NCI-H524 (cell line): ENCODE measurements at regions not wholly inside any gene's neighbourhood (a gene's known extent, or its start where the extent isn't known, plus 50 kb on each side); places are given as distances from the start of the nearest gene placed in this dataset.

Experiments used
- DNase-seq, 2 experiments: peaks; one replicate each; lab custom pipeline; 2025; lab: John Stamatoyannopoulos, UW

DNA sequence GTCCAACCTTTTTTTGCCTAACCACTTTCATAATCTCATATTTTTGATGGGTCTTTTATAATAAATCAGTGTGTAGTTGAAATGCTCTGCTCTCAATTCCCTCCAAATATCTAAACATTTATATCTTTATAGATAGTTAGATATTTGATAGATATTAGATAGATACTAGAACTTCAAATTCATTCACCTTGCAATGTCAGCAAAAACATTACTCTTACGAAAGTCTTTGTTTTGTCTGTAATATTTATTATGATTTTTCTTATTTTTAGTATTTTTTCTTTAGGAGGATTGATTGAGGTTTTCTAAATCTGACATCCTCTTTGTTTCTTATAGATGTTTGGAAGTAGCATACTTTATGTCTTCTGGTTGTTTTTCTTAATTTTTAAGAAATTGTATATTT is 2563.6 kb downstream of the PCDH7 start:
- no peak for DNase-seq

DNA sequence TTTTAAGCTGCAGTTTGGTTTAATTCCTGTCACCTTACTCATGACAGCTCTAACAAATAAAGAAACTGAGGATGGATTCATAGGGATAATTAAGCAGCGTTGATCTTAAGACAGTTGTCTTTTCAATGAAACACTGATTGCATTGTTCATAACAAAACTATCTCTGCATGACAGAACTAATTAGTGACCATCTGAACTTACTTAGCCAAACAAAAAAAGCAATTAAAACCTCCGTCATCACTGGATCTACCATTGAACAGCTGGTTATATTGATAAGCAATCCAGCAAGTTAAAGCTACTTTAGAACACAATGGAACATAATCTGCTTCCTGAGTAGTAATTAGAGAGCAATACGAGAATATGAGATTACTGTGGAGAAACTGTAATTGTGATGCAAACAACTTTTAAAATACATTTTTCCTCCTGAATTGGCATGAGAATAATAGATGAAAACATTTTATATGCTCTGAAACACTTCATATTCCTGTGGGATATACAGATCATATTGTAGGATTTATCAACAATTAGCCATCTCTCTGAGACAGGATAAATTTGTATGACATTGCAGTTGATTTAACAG is 2576.8 kb downstream of the PCDH7 start:
- DNase-seq, result peak; percentile 9 to 75

DNA sequence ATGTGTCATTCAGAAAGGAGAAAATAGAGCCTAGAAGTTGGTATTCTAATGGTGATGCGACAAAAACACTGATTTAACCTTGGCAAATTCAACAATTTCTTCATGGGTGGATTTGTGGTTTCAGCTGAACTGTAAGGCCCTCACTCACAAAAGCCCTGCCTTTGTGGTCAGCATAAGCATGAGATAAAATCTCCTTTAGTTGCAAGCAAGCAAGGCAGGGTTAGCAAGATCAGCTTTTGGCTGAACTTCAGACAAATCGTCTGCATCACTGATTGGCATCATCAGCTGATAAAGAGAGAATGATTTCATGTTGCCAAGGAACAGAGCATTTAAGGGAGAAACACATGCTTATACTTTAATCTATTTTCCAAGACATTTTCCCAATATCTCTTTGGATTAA is 2582.2 kb downstream of the PCDH7 start:
- no peak for DNase-seq

DNA sequence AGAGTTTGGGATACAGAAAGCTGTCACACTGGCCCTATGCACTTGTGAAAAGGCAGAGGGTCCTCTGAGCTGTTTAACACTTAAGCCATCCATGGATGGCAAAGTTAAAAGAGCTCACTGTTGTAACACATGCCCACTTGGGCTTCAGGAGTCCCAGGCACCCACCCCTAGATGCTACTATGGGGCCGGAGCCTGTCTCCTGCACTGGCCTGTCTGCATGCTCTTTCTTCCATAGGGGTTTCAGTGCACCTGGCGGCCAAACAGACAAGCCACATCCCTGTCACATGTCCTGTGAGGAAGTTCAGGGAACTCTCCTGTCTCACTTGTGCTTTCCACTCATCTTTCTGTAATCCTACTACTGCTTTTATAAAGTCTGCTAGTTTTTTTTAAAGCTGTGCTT is 2586.0 kb downstream of the PCDH7 start:
- DNase-seq, result no peak

DNA sequence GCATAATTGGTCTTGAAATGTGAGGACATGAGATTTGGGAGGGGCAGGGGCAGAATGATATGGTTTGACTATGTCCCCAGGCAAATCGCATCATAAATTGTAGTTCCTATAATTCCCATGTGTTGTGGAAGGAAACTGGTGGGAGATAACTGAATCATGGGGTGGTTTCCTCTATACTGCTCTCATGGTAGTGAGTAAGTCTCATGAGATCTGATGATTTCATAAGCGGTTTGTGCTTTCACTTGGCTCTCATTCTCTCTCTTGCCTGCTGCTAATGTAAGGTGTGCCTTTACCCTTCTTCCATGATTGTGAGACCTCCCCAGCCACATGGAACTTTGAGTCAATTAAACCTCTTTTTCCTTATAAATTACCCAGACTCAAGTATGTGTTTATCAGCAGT is 2595.9 kb downstream of the PCDH7 start:
- DNase-seq, result no peak

DNA sequence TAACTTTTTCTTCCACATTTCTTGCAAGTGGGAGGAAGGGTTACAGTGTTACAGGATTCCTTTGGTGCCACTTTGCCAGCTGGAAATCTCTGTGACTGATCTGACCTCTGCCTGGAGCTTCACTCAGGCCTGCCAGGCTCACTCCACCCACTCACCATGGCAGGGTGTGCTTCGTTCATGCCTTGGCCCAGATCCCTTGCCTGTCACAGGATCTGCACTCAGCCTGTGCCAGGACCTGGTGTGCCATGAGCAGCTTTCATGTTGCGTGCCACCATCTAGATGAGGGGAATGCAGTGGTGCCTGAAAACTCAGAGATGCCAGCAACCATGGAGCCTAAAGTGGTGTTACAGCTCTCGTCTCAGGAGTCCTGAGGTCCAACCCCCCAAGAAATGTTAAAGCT is 2596.4 kb downstream of the PCDH7 start:
- no peak for DNase-seq

DNA sequence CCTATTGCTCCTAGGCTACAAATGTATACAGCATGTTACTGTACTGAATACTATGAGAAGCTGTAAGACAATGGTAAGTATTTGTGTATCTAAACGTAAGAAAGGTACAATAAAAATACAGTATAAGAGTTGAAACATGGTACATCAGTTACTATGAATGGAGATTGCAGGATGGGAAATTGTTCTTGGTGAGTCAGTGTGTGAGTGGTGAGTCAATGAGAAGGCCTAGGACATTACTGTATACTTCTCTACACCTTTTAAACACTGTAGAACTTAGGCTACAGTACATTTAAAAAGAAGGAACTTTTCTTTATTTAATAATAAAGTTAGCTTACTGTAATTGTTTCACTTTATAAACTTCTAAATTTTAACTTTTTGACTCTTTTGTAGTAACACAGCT is 2603.2 kb downstream of the PCDH7 start:
- no peak for DNase-seq

DNA sequence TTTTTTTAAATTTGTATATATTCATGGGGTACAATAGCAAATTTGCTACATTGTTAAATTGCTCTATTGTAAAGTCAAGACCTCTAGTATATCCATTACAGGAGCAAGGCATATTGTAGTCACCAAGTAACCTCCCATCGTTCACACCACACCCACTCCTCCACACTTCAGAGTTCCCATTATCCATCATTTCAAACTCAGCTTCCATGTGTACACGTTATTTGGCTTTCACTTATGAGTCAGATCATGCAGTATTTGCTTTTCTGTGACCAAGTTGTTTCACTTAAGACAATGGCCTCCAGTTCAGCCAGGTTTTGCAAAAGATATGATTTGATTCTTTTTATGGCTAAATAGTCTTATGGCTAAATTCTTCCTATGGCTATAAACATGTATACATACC is 2614.2 kb downstream of the PCDH7 start:
- DNase-seq, result no peak

DNA sequence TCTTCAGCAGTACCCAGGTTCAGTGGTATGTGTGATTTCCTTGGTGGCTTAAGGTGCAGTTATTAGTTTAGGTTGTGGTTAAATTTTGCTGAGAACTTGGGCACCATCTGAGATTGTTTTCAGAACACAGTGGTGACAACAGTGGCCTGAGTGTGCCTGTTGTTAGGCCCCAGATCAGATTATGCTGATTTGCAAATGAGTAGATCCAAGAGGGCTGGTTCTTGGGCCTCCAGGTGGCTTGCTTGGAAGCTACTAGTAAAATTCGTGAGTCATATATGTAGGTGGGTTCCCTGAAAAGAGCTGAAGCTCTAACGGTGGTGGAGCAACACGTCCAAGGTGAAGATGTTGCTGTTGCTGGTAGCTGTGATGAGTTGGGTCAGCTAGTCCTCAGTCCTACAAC is 2619.6 kb downstream of the PCDH7 start:
- no peak for DNase-seq

DNA sequence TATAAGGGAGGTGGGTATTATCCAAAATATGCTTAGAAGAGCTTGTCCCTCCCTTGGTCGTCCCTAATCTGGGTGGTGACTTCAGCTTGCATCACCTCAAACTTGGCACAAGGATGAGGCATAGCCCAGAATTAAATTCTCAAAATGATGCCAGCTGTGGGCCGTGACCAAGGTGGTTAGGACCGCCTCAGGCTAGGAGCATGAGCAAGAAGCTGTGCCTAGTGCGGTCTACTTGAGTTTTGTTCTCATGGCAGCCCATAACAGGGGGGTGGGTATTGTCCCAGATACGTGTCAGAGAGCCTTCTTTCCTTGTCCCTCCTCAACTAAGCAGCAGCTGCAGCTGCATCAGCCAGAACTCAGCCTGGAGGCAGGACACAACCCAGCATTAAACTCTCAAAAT is 2620.0 kb downstream of the PCDH7 start:
- DNase-seq, result no peak

DNA sequence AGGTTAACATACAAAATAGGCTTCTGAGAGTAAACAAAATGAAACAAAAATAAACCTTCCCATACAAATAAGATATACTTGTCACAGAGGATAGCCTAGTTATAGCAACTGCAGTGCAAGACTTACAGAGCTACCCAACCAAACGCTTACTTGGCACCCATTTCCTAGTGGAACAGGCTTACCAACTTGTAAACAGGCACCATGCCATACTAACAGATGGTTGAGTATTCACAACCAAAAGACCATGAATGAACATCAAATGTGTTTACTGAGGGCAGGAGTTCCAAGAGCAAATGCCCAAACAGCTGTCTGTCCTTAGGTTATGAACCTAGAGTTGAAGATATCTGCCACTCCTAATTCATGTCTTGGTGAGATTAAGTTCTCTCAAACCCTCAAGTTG is 2629.2 kb downstream of the PCDH7 start:
- peak; percentile 31 to 70 for DNase-seq

DNA sequence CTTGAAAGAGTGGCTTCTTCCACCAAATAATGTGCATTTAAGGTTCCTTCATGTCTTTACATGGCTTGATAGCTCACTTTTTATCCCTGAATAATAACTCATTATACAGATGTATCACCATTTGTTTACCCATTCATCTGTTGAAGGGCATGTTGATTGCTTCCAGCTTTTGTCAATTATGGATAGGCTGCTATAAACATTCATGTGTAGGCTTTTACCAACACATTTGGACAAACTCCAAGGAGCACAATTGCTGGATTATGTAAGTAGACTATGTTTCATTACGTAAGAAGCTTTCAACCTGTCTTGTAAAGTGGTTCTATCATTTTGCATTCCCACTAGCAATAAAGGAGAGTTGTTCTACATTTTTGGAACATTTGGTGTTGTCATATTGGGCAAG is 2637.0 kb downstream of the PCDH7 start:
- DNase-seq, result no peak

DNA sequence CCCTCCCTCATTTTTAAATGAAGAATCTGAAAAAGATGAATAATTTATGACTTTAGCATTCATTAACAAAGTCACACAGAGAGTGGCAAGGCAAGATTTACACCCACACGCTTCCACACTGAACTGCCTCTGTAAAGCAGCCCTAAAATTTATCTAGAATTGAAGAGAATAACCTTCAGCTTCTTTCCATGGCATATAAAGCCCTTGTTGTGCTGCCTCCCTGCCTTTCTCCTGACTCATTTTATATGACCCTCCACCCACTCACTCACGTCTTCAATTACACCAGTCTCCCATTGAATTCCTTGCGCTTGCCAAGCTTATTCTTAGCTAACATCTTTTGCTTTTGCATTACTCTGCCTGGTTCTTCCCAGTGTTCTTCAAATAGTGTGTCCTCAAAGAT is 2649.3 kb downstream of the PCDH7 start:
- no peak for DNase-seq

DNA sequence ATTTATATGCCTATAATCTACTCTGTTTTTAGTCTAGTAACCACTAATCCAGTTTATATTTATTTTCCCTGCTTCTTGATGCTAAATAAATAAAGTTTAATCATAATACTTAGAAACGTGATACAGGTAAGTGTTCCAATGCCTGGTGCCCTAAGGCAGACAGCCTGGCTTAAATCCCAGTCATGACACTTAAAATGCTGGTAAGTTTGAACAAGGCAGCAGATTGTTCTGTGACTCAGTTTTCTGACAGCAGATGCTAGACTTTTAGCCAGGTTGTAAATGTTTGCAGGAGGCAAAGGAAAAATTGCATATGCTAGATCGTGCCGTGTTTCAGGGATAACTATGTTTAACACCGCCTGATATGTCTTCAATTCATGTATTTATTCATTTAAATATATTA is 2661.6 kb downstream of the PCDH7 start:
- DNase-seq, result peak; percentile 72 to 88

DNA sequence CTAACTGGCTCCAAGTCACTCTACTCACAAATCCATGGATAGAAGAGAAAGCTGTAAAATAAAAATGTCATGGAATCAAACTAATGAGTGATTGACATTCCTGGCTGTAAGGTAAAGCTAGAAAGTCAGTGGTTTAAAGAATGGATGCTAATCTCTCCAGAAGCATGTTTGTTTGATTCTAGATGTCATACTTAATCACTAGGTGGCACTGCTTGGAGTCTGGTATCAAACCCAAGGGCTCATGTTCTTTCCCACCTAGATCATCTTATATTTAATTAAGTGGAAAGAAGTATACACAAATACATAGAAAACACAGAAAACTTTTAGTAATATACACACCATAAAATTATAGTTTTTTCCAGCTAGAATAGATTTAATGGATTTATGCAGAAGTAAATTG is 2666.6 kb downstream of the PCDH7 start:
- peak in 1 of 2 experiments; percentile 20 for DNase-seq

DNA sequence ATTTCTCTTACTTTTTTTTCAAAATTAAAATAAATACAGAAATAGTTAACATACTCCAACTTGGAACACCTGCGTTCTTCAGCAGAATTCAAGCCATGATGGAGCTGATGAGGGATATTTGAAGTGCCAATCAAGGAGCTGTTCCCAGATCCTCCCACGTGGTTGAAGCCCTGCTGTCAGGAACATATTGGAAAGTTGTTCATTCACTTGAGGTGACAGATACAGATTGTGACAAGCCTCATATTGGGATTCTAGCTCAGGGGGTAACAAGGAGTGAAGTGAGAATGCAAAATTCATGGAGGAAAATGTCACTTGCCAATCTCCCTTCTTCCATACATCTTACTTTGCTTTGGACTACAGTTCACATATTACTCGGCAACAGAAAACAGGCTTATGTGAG is 2670.8 kb downstream of the PCDH7 start:
- DNase-seq, result peak; percentile 31 to 65

DNA sequence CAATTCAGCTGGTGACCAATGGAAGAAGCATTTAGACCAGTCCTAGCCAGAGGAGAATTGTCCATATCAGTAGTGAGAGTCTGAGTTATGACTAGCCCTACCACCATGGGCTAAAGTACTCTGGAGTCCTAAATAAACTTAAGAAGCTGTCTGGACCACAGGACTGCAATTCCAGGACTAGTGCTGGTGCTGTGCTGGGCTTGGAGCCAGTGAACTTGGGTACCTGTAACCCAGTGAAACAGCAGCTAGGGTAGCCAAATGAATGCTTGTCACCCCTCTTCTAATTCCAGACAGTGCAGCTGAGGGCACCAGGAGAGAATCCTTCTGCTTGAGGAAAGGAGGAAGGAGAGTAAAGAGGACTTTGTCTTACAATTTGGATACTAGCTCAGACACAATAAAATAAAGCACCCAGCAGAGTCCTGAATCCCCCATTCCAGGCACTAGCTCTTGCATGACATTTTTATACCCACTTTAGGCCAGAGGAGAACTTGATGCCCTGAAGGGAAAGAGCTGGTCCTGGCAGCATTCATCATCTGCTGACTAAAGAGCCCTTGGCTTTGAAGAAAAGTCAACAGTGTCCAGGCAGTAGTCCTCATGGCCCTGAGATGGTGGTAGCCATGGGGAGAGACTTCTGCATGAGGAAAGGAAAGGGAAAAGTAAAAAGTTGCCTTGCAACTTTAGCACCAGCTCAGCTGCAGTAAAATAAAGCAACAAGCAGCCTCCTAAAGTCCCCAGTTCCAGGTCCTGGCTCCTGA is 2675.7 kb downstream of the PCDH7 start:
- DNase-seq, result no peak

DNA sequence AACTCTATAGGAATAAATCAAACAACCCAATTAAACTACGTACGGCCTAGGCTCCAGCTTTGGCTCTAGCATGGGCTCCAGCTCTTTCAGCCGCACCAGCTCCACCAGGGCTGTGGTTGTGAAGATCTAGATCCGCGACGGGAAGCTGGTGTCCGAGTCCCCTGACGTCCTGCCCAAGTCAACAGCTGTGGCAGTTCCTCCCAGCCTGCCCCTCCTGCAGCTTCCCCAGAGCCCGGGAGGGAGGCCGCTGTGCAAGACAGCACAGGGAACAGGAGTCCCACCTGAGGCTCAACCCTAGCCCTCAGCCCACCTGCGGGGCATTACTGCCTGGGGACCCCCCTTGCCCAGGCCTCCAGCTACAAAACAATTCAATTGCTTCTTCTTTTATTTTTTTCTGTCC is 2680.3 kb downstream of the PCDH7 start:
- DNase-seq, result no peak

DNA sequence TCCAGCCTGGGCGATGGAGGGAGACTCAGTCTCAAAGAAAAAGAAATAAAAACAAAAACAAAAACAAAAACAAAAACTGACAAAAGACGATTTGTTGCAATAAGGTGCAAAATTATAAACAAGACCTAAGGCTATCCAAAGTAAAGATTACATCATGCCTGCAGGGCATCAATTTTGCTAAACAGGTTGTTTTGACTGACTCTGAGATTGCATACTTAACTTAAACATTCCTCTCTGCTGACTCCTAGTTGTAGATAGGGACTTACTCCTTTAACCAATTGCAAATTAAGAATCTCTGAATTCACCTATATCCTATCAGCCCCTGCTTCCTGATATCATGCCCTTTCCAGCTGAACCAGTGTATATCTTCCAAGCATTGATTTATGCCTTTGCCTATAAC is 2687.3 kb downstream of the PCDH7 start:
- DNase-seq, result no peak

DNA sequence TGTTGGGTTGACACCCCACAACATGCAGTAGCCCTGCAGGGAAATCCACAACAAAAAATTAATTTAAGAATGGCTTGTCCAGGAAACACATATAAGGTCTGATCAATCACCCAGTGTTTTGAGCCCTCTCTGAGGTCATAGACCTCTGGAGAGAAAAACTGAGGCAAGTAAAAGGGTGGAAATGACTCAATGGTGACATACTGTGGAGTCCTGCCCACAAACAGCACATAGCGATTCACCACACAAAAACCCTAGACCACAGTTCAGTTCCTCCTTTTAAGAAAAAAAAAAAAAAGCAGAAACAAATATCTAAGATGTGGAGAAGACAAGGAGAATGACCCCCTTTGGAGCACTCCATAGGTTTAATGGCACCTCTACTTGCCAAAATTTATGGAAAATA is 2691.0 kb downstream of the PCDH7 start:
- no peak for DNase-seq

DNA sequence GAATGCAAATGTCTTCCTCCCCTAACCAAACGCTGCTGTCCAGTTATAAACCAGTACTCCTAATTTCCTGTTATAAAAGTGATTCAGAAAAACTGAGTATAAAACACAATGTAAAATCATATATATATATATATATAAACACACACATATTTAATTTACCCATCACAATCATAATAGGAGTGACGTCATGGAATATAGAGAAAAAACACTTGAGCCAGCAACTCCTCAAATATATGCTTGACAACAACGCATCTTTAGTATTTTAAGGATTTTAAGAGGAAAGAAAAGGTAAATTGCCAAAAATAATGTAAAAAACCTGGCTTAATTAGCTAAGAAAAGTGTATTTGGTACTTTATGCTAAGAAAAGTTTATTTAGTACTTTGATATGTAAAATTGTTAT is 2701.7 kb downstream of the PCDH7 start:
- no peak for DNase-seq

DNA sequence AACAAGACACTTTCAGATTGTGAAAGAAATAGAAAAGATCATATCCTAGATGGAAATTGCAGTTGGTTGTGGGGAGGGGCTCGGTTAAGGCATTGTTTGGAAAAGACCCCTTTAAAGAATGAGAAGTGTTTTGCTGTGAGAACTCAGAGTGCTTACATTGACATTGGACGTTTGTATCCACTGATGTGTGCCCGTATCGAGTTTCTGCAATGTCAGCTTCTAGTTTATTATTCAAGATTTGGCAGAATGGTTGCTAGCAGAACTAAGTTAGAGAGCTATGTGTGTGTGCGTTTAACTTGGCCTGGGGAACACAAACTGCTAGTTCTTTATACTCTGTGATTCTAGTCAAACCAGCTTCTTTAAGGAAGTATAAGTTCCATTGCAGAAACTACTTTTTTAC is 2702.5 kb downstream of the PCDH7 start:
- no peak for DNase-seq

DNA sequence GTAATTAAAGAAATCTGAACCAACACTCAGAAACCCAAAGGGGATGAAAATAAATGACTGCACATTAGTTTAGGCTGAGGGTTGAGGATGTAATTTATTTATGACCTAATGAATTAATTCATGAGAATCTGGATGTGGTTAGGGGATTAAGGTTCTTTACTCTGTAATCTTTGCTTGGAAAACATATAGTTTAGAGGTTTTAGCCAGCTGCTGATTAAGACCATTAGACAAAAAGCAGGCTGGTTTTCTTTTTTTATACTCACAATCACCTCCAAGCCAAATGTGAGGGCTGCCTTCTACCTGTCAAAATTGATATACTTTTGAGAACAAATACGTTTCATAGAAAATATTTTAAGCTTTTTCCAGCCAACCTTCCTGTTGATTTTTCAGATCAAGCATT is 2705.8 kb downstream of the PCDH7 start:
- DNase-seq, result peak; percentile 48 to 91

DNA sequence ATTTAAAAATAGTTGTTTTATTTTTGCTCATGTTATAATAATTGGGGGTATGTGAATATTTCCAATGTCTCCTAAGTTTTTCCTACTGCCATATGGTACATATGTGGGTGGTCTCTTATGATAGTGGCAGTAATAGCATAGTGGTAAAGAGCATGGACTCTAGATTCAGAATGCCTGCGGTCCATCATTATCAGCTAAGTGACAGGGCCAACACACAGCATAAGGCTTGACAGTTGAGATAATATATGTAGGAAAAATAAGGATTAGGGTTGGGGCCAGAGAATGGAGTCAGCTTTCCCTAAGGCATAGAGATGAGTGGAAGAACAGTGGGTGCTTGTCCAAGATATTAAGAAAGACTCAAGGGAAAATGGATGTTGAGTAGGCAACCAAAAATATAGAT is 2707.5 kb downstream of the PCDH7 start:
- peak; percentile 2 to 57 for DNase-seq
